ENCODE measurements at regions not wholly inside any gene's neighbourhood (a gene's known extent, or its start where the extent isn't known, plus 50 kb on each side); places are given as distances from the start of the nearest gene placed in this dataset.

DNA sequence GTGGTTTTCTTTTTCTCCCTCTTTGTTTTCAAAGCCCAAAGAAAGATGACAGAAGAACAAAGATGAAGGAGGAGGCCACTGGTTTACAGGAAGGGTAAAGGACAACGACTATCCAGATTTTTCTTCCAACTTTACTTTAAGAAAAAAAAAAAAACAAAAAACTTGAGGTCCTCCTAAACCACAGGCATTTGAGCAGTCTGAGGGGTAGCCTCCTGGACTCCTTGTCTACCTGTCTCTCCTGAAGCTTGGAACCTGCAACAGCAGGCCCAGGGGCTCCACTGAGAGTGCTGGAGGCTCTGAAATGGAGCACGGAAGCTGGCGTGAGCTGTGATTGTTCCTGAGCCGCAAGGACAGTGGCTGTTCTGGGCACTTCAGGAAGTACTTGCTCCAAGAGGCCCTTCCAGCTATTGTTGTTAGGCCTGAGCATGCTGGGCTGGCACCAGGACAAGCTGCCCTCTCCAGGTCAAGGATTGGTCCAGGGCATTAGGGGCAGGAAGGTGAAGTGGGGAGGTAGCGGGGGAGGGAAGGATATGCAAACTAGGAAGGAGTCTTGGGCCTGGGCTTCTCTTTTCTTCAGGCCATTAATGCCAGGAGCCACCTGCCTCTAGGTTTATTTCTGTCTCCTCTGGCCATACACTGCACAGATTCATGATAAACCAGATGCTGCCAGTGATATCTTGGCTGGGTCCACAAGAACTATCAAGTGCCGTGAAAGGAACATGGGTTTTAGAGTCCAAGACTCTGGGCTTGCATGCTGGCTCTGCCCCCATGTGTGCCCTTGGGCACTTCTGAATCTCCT, 147.3 kb downstream of the CCDC34 start:
- TF ChIP-seq, protein P1, sequence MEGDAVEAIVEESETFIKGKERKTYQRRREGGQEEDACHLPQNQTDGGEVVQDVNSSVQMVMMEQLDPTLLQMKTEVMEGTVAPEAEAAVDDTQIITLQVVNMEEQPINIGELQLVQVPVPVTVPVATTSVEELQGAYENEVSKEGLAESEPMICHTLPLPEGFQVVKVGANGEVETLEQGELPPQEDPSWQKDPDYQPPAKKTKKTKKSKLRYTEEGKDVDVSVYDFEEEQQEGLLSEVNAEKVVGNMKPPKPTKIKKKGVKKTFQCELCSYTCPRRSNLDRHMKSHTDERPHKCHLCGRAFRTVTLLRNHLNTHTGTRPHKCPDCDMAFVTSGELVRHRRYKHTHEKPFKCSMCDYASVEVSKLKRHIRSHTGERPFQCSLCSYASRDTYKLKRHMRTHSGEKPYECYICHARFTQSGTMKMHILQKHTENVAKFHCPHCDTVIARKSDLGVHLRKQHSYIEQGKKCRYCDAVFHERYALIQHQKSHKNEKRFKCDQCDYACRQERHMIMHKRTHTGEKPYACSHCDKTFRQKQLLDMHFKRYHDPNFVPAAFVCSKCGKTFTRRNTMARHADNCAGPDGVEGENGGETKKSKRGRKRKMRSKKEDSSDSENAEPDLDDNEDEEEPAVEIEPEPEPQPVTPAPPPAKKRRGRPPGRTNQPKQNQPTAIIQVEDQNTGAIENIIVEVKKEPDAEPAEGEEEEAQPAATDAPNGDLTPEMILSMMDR (IDR thresholded peaks at IDR 0.05): no peak
- TF ChIP-seq POLR2A (IDR thresholded peaks at IDR 0.05): no peak
- intact Hi-C loops (cut with DNase I): no loop called here
- Histone ChIP-seq H3K9me3 (no peaks in the 10 kb centered on the region), H3K27ac (no peak overlapping the region), H3K36me3 (no peaks in the 10 kb centered on the region), H3K27me3 (no peaks in the 10 kb centered on the region), H3K4me1 (no peaks in the 10 kb centered on the region), H3K4me3 (no peak overlapping the region)
- DNase-seq (peak in 2 of 3 donors; percentile 21 to 45), ATAC-seq (peak; percentile 50 to 74 (median 62))
- 83% methylated on average over 4 of the region's 6 CpGs for WGBS (ENCODE audit: insufficient coverage, low coverage, low lambda C conversion rate, missing lambda C conversion rate)

GRCh38 chr11:27214713-27215112, 148.3 kb downstream of the CCDC34 start:
- no peaks in the 10 kb centered on the region for H3K36me3 ChIP-seq
- TF ChIP-seq, protein P1 (IDR thresholded peaks at IDR 0.05): no peak
- TF ChIP-seq POLR2A (IDR thresholded peaks at IDR 0.05): no peak
- DNase-seq: no peak
- no peaks in the 10 kb centered on the region for H3K27me3 ChIP-seq
- H3K4me1 ChIP-seq: no peaks in the 10 kb centered on the region
- intact Hi-C loops (cut with DNase I): no loop called here
- no peak for ATAC-seq
- no peak overlapping the region for H3K27ac ChIP-seq
- no peak overlapping the region for H3K4me3 ChIP-seq
- 64% methylated on average over 5 of the region's 5 CpGs for WGBS (ENCODE audit: insufficient coverage, low coverage, low lambda C conversion rate, missing lambda C conversion rate)
- H3K9me3 ChIP-seq: no peaks in the 10 kb centered on the region

DNA sequence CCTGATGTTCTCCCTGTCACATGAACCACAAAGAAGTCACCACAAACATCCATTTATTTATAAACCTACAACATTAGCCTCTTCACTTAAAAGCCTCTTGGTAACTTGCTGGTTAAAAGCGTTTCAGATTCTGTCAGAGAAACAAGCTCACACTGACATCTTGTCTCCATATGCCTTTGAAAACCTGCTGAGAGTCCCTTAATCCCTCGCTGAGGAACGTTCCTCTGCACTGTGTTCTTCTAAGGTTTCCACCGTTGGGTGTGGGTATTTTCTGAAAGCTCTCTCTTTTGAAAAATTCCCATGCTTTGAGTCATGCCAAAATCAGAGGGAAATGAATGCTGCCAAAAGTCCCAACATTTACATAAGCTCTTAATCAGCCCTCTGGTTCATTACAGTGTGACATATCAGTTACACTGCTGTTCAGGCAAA, 149.8 kb downstream of the CCDC34 start:
- Histone ChIP-seq H3K36me3 (no peaks in the 10 kb centered on the region), H3K27ac (no peak overlapping the region), H3K9me3 (no peaks in the 10 kb centered on the region), H3K27me3 (no peaks in the 10 kb centered on the region), H3K4me1 (no peaks in the 10 kb centered on the region), H3K4me3 (no peak overlapping the region)
- DNase-seq: no peak
- TF ChIP-seq, protein P1 (IDR thresholded peaks at IDR 0.05): no peak
- TF ChIP-seq POLR2A (IDR thresholded peaks at IDR 0.05): no peak
- peak in 1 of 4 donors; percentile 73 for ATAC-seq
- intact Hi-C loops (cut with DNase I): no loop called here
- WGBS (ENCODE audit: insufficient coverage, low coverage, low lambda C conversion rate, missing lambda C conversion rate): 40% methylated on average over 4 of the region's 4 CpGs

GRCh38 chr11:27212248-27212780, 150.7 kb downstream of the CCDC34 start:
- TF ChIP-seq, protein P1 (IDR thresholded peaks at IDR 0.05): no peak
- TF ChIP-seq POLR2A (IDR thresholded peaks at IDR 0.05): no peak
- Histone ChIP-seq H3K4me3 (no peak overlapping the region), H3K4me1 (no peaks in the 10 kb centered on the region), H3K27me3 (no peaks in the 10 kb centered on the region), H3K36me3 (no peaks in the 10 kb centered on the region), H3K9me3 (no peaks in the 10 kb centered on the region), H3K27ac (no peak overlapping the region)
- no peak for DNase-seq
- intact Hi-C loops (cut with DNase I): no loop called here
- ATAC-seq: no peak
- WGBS (ENCODE audit: insufficient coverage, low coverage, low lambda C conversion rate, missing lambda C conversion rate): 82% methylated on average over 2 of the region's 2 CpGs
